ENCODE measurements at regions not wholly inside any gene's neighbourhood (a gene's known extent, or its start where the extent isn't known, plus 50 kb on each side); places are given as distances from the start of the nearest gene placed in this dataset.

DNA sequence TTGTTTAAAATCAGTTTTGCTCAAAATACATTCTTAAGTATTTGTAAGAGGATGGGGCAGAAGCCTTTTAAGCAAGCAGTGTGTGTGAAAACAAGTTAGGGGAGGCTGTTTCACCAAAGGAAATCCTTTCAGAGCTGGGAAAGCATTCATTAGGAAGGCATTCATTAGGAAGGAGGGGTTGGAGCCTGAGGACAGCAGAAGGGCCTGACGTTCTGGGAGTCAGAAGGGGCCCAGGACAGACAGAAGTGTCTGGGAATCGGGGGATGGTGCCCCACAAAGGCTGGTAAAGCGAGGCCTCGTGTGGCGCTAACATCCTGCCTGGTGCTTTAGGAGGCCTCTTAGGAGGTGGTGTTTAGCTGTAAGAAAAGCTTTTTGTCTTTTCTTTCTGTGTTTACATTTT lies 80.6 kb upstream of the NXT1 start:
- H3K4me1 ChIP-seq (ENCODE audit: low read depth), result no peaks in the 10 kb centered on the region
- no peaks in the 10 kb centered on the region for H3K9me3 ChIP-seq (ENCODE audit: low read depth)
- H3K4me3 ChIP-seq, result no peak overlapping the region
- H3K36me3 ChIP-seq, result no peaks in the 10 kb centered on the region
- no peak overlapping the region for H3K27ac ChIP-seq
- TF ChIP-seq, protein P1, sequence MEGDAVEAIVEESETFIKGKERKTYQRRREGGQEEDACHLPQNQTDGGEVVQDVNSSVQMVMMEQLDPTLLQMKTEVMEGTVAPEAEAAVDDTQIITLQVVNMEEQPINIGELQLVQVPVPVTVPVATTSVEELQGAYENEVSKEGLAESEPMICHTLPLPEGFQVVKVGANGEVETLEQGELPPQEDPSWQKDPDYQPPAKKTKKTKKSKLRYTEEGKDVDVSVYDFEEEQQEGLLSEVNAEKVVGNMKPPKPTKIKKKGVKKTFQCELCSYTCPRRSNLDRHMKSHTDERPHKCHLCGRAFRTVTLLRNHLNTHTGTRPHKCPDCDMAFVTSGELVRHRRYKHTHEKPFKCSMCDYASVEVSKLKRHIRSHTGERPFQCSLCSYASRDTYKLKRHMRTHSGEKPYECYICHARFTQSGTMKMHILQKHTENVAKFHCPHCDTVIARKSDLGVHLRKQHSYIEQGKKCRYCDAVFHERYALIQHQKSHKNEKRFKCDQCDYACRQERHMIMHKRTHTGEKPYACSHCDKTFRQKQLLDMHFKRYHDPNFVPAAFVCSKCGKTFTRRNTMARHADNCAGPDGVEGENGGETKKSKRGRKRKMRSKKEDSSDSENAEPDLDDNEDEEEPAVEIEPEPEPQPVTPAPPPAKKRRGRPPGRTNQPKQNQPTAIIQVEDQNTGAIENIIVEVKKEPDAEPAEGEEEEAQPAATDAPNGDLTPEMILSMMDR (IDR thresholded peaks at IDR 0.05; ENCODE audit: low read depth, low read length), result no peak
- no peaks in the 10 kb centered on the region for H3K27me3 ChIP-seq
- DNase-seq (ENCODE audit: low read depth in 1 of 2, low spot score in 1 of 2), result peak in 1 of 2 donors; percentile 36

- no peak overlapping the region for H3K4me3 ChIP-seq
- DNase-seq (ENCODE audit: low read depth in 1 of 2, low spot score in 1 of 2), result no peak
- TF ChIP-seq, protein P1 (IDR thresholded peaks at IDR 0.05; ENCODE audit: low read depth, low read length), result no peak
- H3K36me3 ChIP-seq, result no peaks in the 10 kb centered on the region
- H3K27me3 ChIP-seq, result no peaks in the 10 kb centered on the region
- no peak overlapping the region for H3K27ac ChIP-seq
- no peaks in the 10 kb centered on the region for H3K4me1 ChIP-seq (ENCODE audit: low read depth)
- no peaks in the 10 kb centered on the region for H3K9me3 ChIP-seq (ENCODE audit: low read depth)
These were observed 81.7 kb upstream of the NXT1 start for GRCh38 chr20:23268792-23269354.

GRCh38 chr20:23267909-23268308 lies 82.7 kb upstream of the NXT1 start:
- no peaks in the 10 kb centered on the region for H3K9me3 ChIP-seq (ENCODE audit: low read depth)
- TF ChIP-seq, protein P1 (IDR thresholded peaks at IDR 0.05; ENCODE audit: low read depth, low read length), result no peak
- no peak overlapping the region for H3K4me3 ChIP-seq

GRCh38 chr20:23266530-23267398 lies 83.8 kb upstream of the NXT1 start:
- Histone ChIP-seq H3K36me3 (no peaks in the 10 kb centered on the region), H3K27ac (no peak overlapping the region), H3K4me3 (no peak overlapping the region), H3K27me3 (no peaks in the 10 kb centered on the region), H3K4me1 (ENCODE audit: low read depth) (no peaks in the 10 kb centered on the region), H3K9me3 (ENCODE audit: low read depth) (no peaks in the 10 kb centered on the region)
- TF ChIP-seq, protein P1 (IDR thresholded peaks at IDR 0.05; ENCODE audit: low read depth, low read length), result no peak
- peak in 1 of 2 donors; percentile 28 for DNase-seq (ENCODE audit: low read depth in 1 of 2, low spot score in 1 of 2)

More at GRCh38 chr20:23267909-23268308, 82.7 kb upstream of the NXT1 start:
- Histone ChIP-seq H3K27ac (no peak overlapping the region), H3K36me3 (no peaks in the 10 kb centered on the region), H3K4me1 (ENCODE audit: low read depth) (no peaks in the 10 kb centered on the region), H3K27me3 (no peaks in the 10 kb centered on the region)
- DNase-seq (ENCODE audit: low read depth in 1 of 2, low spot score in 1 of 2), result no peak

DNA sequence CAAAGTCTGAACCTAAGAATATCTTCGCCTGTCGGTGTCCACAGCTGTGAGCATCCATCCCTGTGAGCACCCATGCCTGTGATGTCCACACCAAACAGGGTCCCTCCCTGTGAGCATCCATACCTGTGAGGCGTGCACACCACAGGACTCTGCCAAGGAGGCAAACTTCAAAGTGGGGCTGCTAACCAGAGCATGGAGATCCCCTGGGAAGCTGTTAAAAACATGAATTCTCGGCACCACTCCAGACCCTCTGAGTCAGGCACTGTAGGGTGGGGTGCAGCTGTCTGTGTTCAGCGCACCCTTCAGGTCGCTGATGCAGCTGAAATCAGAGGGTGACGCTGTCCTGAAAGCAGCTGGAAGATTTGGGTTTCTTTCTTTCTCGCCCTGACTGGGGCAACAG lies 85.4 kb upstream of the NXT1 start:
- Histone ChIP-seq H3K27me3 (no peaks in the 10 kb centered on the region), H3K36me3 (no peaks in the 10 kb centered on the region), H3K4me3 (no peak overlapping the region), H3K9me3 (ENCODE audit: low read depth) (no peaks in the 10 kb centered on the region), H3K27ac (no peak overlapping the region), H3K4me1 (ENCODE audit: low read depth) (no peaks in the 10 kb centered on the region)
- TF ChIP-seq, protein P1 (IDR thresholded peaks at IDR 0.05; ENCODE audit: low read depth, low read length), result peak; percentile 15
- peak in 1 of 2 donors; percentile 55 for DNase-seq (ENCODE audit: low read depth in 1 of 2, low spot score in 1 of 2)
